ENCODE measurements at regions not wholly inside any gene's neighbourhood (a gene's known extent, or its start where the extent isn't known, plus 50 kb on each side); places are given as distances from the start of the nearest gene placed in this dataset.
"Not testable (repeated sequence)": the region's sequence is repeated elsewhere in the genome, so short reads cannot be mapped to it uniquely, and the experiment has no call there.

GRCh38 chr3:11898611-11899325, 52.1 kb upstream of the TAMM41 start:
- FAIRE-seq: no peak

DNA sequence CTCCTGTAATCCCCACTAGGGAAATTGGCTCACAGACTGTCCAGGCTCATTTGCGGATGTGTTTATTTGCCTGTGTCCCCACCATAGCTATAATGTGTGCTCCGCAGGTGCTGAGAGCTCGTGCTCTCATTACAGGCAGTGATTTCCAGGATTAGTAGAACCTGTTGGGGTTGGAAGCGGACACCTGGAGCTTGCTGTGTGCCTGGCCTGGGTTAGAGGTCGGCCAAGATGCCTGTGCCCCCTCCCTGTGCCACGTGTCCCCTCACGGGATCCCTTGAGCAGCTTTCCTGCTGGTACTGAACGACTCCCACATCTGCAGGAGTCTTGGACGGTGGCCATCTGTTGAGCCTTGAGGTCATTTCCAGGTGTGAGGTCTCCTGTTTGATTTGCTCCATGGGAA, 52.7 kb upstream of the TAMM41 start:
- DNase-seq (ENCODE audit: insufficient read length, low spot score); FAIRE-seq: not testable (repeated sequence)

More at GRCh38 chr3:11898611-11899325, 52.1 kb upstream of the TAMM41 start:
- no peak for DNase-seq (ENCODE audit: insufficient read length, low spot score)
- TF ChIP-seq, protein P1, sequence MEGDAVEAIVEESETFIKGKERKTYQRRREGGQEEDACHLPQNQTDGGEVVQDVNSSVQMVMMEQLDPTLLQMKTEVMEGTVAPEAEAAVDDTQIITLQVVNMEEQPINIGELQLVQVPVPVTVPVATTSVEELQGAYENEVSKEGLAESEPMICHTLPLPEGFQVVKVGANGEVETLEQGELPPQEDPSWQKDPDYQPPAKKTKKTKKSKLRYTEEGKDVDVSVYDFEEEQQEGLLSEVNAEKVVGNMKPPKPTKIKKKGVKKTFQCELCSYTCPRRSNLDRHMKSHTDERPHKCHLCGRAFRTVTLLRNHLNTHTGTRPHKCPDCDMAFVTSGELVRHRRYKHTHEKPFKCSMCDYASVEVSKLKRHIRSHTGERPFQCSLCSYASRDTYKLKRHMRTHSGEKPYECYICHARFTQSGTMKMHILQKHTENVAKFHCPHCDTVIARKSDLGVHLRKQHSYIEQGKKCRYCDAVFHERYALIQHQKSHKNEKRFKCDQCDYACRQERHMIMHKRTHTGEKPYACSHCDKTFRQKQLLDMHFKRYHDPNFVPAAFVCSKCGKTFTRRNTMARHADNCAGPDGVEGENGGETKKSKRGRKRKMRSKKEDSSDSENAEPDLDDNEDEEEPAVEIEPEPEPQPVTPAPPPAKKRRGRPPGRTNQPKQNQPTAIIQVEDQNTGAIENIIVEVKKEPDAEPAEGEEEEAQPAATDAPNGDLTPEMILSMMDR (IDR thresholded peaks at IDR 0.05; ENCODE audit: insufficient read depth, missing control alignments): no peak

GRCh38 chr3:11899826-11900225, 53.1 kb upstream of the TAMM41 start:
- DNase-seq (ENCODE audit: insufficient read length, low spot score) (no peak), FAIRE-seq (no peak)
- TF ChIP-seq, protein P1 (IDR thresholded peaks at IDR 0.05; ENCODE audit: insufficient read depth, missing control alignments): no peak

DNA sequence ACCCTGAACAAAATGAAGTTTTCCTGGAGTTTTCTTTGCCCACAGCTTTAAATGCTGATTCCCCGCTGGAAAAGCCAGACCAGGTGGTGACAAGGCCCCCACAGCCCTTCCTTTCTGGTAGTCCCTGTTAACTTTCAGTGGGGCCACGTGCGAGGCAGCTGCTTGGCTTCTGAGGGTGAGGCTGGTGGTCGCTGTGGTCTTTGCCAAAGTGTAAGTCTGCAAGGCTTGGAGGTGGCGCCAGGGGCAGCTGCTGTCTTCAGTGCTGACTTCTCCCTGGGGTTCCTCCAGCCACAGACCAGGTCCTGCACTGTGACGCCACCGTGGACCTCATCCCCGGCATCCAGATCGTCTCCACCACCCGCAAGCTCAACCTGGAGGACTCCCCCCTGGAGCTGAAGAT, 54.1 kb upstream of the TAMM41 start:
- FAIRE-seq: no peak

GRCh38 chr3:11901286-11901875, 54.7 kb upstream of the TAMM41 start:
- FAIRE-seq: no peak
- no peak for DNase-seq (ENCODE audit: insufficient read length, low spot score)
- TF ChIP-seq, protein P1 (IDR thresholded peaks at IDR 0.05; ENCODE audit: insufficient read depth, missing control alignments): no peak

More for the DNA sequence above, 54.1 kb upstream of the TAMM41 start:
- no peak for DNase-seq (ENCODE audit: insufficient read length, low spot score)
- TF ChIP-seq, protein P1 (IDR thresholded peaks at IDR 0.05; ENCODE audit: insufficient read depth, missing control alignments): no peak

GRCh38 chr3:11903047-11903446, 56.4 kb upstream of the TAMM41 start:
- DNase-seq (ENCODE audit: insufficient read length, low spot score) (no peak), FAIRE-seq (no peak)
- TF ChIP-seq, protein P1 (IDR thresholded peaks at IDR 0.05; ENCODE audit: insufficient read depth, missing control alignments): no peak

DNA sequence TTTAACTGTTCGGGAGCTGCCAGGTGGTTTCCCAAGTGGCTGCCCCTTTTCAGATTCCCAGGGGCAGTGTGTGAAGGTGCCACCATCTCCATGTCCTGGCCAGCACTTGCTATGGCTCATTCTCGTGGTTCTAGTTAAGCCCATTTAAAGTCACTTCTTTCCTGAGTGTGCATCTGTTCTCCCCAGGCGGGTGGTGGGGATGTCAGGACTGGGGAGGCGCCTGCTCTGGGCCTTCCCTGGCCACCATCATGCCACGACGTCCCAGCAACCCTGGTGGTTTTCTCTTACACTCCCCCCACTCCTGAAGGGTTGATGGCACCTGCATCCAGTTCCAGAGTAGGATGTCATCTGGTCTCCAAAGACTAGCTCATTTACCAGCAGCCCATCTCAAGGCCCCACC, 56.8 kb upstream of the TAMM41 start:
- DNase-seq (ENCODE audit: insufficient read length, low spot score) (no peak), FAIRE-seq (no peak)
- TF ChIP-seq, protein P1 (IDR thresholded peaks at IDR 0.05; ENCODE audit: insufficient read depth, missing control alignments): no peak
